Body of pancreas (tissue), 4 donors: ENCODE measurements at regions not wholly inside any gene's neighbourhood (a gene's known extent, or its start where the extent isn't known, plus 50 kb on each side); places are given as distances from the start of the nearest gene placed in this dataset.

Source experiments
- CTCF ChIP-seq, 7 experiments: fragments of 450-650 bp in 4 of 7; fragments of 200-600 bp in 3 of 7; sonication (generic) in 3 of 7; IDR thresholded peaks; one replicate each; pipeline ENCODE4 v1.5.1; 2016 to 2019; ENCODE audit warnings: antibody characterized with exemption in 7 of 7
- POLR2A ChIP-seq, 3 donors: fragments of 450-650 bp; IDR thresholded peaks; one replicate each; pipeline ENCODE4 v1.6.1; 2016; ENCODE audit warnings: antibody characterized with exemption in 3 of 3, mild to moderate bottlenecking in 2 of 3

- TF ChIP-seq POLR2A (IDR thresholded peaks at IDR 0.05) (no peak), CTCF (IDR thresholded peaks at IDR 0.05) (no peak)
Observed at GRCh38 chr3:81980596-81981494, 219.4 kb upstream of the GBE1 start.
